MM.1S (cell line): ENCODE measurements at regions not wholly inside any gene's neighbourhood (a gene's known extent, or its start where the extent isn't known, plus 50 kb on each side); places are given as distances from the start of the nearest gene placed in this dataset.

Experiments used
- DNase-seq: peaks from one replicate; pipeline ENCODE4 v3.0.0-alpha.2; 2015
- H2AFZ ChIP-seq: fragments of 300-600 bp; sonication (generic); 2 replicates; pipeline ENCODE4 v1.6.0; 2016; ENCODE audit warnings: antibody characterized with exemption, low read length
- H3F3A ChIP-seq: fragments of 300-600 bp; sonication (generic); 2 replicates; pipeline ENCODE4 v1.6.1; 2016; ENCODE audit warnings: mild to moderate bottlenecking, antibody characterized with exemption, low read length, moderate library complexity, mixed read lengths; ENCODE audit not compliant: insufficient read depth
- H3K27ac ChIP-seq: fragments of 300-600 bp; sonication (generic); 2 replicates; pipeline ENCODE4 v1.5.1; 2016; ENCODE audit warnings: mild to moderate bottlenecking, low read length
- H3K27me3 ChIP-seq: fragments of 300-600 bp; sonication (generic); replicated peaks from 2 replicates; pipeline ENCODE4 v1.6.0; 2016; ENCODE audit warnings: low read length; ENCODE audit not compliant: insufficient read depth
- H3K36me3 ChIP-seq: fragments of 300-600 bp; sonication (generic); replicated peaks from 2 replicates; pipeline ENCODE4 v1.6.1; 2016; ENCODE audit warnings: mild to moderate bottlenecking, low read length, mixed read lengths; ENCODE audit not compliant: insufficient read depth
- H3K4me1 ChIP-seq: fragments of 300-600 bp; sonication (generic); 2 replicates; pipeline ENCODE4 v1.6.1; 2016; ENCODE audit warnings: low read length, mixed read lengths
- H3K4me2 ChIP-seq: fragments of 300-600 bp; sonication (generic); 2 replicates; pipeline ENCODE4 v1.6.0; 2016; ENCODE audit warnings: low read depth, low read length
- H3K4me3 ChIP-seq: fragments of 300-600 bp; sonication (generic); 2 replicates; pipeline ENCODE4 v1.5.1; 2016; ENCODE audit warnings: low read length, mixed read lengths
- H3K79me2 ChIP-seq: fragments of 300-600 bp; sonication (generic); 2 replicates; pipeline ENCODE4 v1.6.1; 2016; ENCODE audit warnings: mixed run types, low read length, mixed read lengths
- H3K9ac ChIP-seq: fragments of 300-600 bp; sonication (generic); 2 replicates; pipeline ENCODE4 v1.6.1; 2016; ENCODE audit warnings: low read length, mixed read lengths
- H3K9me2 ChIP-seq: fragments of 300-600 bp; sonication (generic); replicated peaks from 2 replicates; pipeline ENCODE4 v1.6.1; 2016; ENCODE audit warnings: mild to moderate bottlenecking, low read length, mixed read lengths; ENCODE audit not compliant: insufficient read depth
- H3K9me3 ChIP-seq: fragments of 300-600 bp; sonication (generic); replicated peaks from 2 replicates; pipeline ENCODE4 v1.6.1; 2016; ENCODE audit warnings: mild to moderate bottlenecking, low read length, mixed read lengths; ENCODE audit not compliant: insufficient read depth
- H4K20me1 ChIP-seq: fragments of 300-600 bp; sonication (generic); 2 replicates; pipeline ENCODE4 v1.6.1; 2016; ENCODE audit warnings: mild to moderate bottlenecking, low read length, moderate library complexity, mixed read lengths; ENCODE audit not compliant: insufficient read depth
- EZH2 ChIP-seq: fragments of 300-600 bp; sonication (generic); optimal IDR thresholded peaks from 2 replicates; pipeline ENCODE3; 2017; ENCODE audit warnings: low read depth, mild to moderate bottlenecking, antibody characterized with exemption, low read length, mixed read lengths
- EZH2phosphoT487 ChIP-seq: fragments of 300-600 bp; sonication (generic); IDR thresholded peaks from 2 replicates; pipeline ENCODE4 v1.6.1; 2018; ENCODE audit warnings: antibody characterized with exemption, low read length
- TF ChIP-seq, protein P1 (sequence below): fragments of 300-600 bp; sonication (generic); IDR thresholded peaks from 2 replicates; pipeline ENCODE4 v1.5.1; 2016; ENCODE audit warnings: antibody characterized with exemption, low read length, mixed read lengths

DNA sequence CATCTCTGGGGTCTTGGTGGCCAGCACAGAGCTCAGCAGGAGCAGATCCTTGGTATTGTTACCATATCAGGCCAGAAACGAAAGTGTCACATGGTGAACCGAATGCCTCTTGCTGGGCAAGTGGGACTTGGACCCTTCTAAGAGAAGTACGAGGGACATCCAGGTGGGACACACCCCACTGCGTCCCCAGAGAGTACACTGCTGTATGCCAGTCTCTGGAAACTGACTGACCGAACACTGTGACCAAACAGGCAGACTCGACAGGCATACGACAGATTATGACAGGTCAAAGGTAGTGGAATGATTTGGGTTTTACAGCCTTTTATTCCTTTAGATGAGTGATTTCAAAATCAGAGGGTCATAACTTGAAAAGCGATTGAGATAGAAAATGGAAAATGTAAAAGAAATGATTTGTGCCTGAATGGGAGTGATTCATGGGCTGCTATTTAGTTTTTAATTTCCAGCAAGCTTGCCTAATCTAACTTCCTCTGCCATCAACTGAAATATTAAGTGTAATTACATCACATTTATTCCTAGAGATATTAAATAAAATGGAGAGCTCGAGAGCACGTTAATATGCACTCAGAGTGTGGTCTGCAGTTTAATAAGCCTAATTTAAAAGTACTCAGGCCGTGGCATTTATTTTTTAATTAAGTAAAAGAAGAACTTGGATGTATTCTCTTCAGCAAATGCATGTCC lies 63.4 kb upstream of the CTXND1 start:
- Histone ChIP-seq H3K79me2 (no peaks in the 10 kb centered on the region), H3K36me3 (no peaks in the 10 kb centered on the region), H3K4me2 (no peak overlapping the region), H3K27ac (no peak overlapping the region), H2AFZ (no peak overlapping the region), H3K9me3 (no peaks in the 10 kb centered on the region), H3K9me2 (no peaks in the 10 kb centered on the region), H3K9ac (no peak overlapping the region), H3K27me3 (no peaks in the 10 kb centered on the region), H3F3A (no peaks in the 10 kb centered on the region), H4K20me1 (no peaks in the 10 kb centered on the region), H3K4me3 (no peak overlapping the region), H3K4me1 (peaks cover 4% of the 10 kb centered on the region; the same call in 1 of the 2 replicates)
- no peak for DNase-seq
- TF ChIP-seq EZH2phosphoT487 (no peak), EZH2 (no peak)
- TF ChIP-seq, protein P1, sequence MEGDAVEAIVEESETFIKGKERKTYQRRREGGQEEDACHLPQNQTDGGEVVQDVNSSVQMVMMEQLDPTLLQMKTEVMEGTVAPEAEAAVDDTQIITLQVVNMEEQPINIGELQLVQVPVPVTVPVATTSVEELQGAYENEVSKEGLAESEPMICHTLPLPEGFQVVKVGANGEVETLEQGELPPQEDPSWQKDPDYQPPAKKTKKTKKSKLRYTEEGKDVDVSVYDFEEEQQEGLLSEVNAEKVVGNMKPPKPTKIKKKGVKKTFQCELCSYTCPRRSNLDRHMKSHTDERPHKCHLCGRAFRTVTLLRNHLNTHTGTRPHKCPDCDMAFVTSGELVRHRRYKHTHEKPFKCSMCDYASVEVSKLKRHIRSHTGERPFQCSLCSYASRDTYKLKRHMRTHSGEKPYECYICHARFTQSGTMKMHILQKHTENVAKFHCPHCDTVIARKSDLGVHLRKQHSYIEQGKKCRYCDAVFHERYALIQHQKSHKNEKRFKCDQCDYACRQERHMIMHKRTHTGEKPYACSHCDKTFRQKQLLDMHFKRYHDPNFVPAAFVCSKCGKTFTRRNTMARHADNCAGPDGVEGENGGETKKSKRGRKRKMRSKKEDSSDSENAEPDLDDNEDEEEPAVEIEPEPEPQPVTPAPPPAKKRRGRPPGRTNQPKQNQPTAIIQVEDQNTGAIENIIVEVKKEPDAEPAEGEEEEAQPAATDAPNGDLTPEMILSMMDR: no peak

DNA sequence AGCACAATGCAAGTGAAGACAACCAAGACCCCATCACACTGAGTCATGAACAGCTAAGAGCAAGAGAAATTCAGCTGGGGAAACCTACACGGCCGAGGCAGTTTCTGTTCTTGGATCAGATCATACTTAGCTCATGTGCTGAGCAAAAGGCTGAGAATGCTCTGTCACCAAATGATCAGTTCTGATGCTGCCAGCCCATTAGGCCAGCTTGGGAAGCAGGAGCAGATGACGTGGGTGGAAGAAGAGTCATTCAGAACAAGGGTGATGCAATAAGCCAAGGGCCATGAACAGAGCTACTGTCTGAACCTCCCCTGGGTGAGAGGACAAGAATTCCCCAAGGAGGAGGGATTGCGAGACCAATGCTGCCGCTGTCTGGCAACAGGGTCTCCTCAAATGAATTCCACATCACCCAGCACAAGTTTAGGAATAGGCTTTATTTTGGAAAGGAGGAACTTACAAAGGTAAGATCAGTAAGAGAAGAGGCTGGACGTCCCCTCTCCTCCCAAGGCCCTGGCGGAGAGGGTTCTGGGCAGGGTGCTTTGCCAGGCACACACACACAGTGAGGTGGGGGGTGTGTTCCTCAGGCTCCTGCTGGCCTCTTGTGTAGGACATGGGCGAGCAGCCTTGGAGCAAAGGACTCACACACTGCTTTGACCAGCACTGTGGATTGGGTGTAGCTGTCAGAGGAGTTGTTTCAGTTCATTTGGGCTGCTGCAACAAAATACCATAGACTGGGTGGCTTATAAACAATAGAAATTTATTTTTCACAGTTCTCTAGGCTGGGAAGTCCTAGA lies 65.6 kb upstream of the CTXND1 start:
- no peaks in the 10 kb centered on the region for H3K79me2 ChIP-seq
- no peak overlapping the region for H3K9ac ChIP-seq
- H3K4me2 ChIP-seq: no peak overlapping the region
- no peak overlapping the region for H3K4me3 ChIP-seq
- no peaks in the 10 kb centered on the region for H3K27me3 ChIP-seq
- no peaks in the 10 kb centered on the region for H3K9me2 ChIP-seq
- no peaks in the 10 kb centered on the region for H3K9me3 ChIP-seq
- no peaks in the 10 kb centered on the region for H4K20me1 ChIP-seq
- no peaks in the 10 kb centered on the region for H3K4me1 ChIP-seq
- H3F3A ChIP-seq: no peaks in the 10 kb centered on the region
- no peak overlapping the region for H3K27ac ChIP-seq
- no peak overlapping the region for H2AFZ ChIP-seq
- no peak for DNase-seq
- TF ChIP-seq EZH2 (no peak), EZH2phosphoT487 (no peak)
- TF ChIP-seq, protein P1: no peak
- no peaks in the 10 kb centered on the region for H3K36me3 ChIP-seq

DNA sequence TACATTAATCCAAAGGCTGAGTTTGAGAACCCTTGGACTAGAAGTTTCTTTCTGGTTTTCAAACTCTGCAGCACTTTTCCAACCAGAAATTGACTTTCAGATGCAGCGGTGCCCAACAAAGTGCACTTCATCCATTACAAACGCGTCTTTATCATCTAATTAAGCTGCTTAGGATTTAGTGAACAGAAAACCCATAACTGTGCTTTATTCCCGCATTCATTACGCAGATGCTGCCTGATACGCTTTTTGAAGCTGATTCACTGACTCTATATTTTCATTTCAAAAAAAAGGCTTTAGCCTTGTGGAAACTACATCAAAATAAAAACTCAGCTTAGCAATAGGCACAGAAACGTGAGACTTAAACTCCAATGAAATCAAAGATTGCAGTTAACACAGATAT lies 69.8 kb upstream of the CTXND1 start:
- Histone ChIP-seq H3K9me2 (no peaks in the 10 kb centered on the region), H3K4me1 (peaks cover 20% of the 10 kb centered on the region), H3K9me3 (no peaks in the 10 kb centered on the region), H3K27ac (no peak overlapping the region), H3K4me3 (no peak overlapping the region), H3K9ac (no peak overlapping the region), H3K27me3 (no peaks in the 10 kb centered on the region), H2AFZ (no peak overlapping the region), H3K36me3 (no peaks in the 10 kb centered on the region), H4K20me1 (no peaks in the 10 kb centered on the region), H3K79me2 (no peaks in the 10 kb centered on the region), H3K4me2 (no peak overlapping the region), H3F3A (peaks cover 7% of the 10 kb centered on the region; the same call in 1 of the 2 replicates)
- no peak for DNase-seq
- no peak for TF ChIP-seq EZH2
- TF ChIP-seq, protein P1: no peak
- no peak for TF ChIP-seq EZH2phosphoT487
